ENCODE measurements at regions not wholly inside any gene's neighbourhood (a gene's known extent, or its start where the extent isn't known, plus 50 kb on each side); places are given as distances from the start of the nearest gene placed in this dataset.

DNA sequence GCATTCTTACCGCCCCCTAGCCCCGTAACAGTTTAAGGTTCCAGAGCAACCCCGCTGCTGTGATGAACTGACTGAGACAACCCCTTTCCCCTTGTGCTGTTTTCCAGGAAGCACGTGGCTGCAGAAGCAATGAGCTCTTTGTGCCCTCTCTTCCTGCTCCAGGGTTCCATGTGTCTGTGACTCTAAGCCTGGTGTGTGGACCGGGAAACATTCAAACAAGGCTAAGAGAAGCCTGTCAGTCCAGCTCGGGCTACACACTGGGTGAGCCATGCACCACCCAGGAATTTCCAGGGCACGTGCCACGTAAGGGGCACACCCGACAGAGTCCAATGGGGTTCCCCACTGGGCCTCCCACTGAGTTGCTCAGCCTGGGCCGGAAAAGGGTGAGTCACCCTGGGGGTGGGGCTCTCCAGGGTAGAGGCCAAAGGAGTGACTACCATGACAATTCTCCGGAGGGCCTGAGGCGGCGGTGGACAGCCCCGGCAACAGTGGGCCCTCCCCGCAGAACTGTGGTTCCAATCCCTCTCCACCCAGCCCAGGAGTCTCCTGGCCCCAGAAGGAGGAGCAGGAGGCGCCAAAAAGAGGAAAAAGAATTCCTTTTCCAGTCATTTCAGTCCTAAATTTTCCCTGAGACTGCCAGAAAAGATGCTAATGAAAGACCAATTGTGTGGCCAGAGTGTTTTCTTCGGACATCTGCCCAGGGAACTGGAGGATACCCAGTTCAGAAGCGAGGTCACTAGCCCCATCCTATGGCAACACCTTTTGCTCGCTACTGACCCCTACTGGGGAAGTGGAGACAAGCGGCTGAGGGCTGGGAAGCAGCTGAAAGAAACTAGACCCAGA, 157.8 kb upstream of the SLC1A4 start:
- peak; percentile 26 for DNase-seq

DNA sequence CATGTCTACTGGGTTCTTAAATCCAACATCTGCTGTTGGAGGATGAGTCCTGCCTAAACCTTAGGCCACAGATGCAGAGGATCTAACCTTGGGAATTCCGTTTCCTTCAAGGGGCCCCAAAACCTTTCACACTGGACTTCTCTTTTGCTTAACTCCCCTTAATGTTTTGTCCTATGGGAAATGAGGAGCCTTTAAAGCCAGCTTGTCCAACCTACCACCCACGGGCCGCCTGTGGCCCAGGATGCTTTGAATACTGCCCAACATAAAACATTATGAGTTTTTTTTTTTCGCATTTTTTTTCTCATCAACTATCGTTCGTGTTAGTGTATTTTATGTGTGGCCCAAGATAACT, 157.2 kb upstream of the SLC1A4 start:
- DNase-seq: no peak

DNA sequence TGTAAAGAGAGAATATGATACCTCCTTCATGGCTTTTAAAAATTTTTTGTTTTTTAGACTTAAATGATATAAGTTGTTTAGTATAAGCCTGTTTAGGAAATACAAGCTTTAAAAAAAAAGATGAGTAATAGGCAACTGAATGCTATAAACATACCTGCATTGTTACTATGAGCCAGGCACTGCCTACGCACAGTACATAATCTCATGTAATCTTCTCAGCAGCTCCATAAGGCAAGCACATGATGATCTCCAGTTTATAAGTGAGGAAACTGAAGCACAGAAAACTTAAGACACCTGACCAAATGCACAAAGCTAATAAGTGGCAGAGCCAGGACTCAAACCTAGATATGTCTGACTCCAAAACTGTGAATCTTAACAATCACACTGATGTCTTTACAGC, 156.3 kb upstream of the SLC1A4 start:
- no peak for DNase-seq

DNA sequence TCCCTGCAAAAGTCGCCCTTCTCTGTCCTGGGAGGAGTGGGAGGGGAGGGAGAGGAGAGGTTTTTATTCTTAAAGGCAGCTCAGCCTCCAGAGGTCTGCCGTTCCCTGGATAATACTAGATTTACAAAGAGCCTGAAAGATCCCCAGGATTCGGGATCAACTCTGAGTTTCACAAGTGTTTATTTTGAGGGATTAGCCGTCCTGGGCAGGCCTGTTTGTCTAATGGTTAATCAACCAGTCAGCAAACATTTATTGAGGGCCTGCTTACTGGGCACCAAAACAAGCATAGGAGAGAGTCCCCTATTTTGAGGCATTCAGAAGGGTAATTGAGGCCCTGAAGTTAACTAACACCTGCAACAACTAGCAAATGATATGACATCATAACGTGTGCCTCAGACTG, 152.6 kb upstream of the SLC1A4 start:
- DNase-seq: no peak

DNA sequence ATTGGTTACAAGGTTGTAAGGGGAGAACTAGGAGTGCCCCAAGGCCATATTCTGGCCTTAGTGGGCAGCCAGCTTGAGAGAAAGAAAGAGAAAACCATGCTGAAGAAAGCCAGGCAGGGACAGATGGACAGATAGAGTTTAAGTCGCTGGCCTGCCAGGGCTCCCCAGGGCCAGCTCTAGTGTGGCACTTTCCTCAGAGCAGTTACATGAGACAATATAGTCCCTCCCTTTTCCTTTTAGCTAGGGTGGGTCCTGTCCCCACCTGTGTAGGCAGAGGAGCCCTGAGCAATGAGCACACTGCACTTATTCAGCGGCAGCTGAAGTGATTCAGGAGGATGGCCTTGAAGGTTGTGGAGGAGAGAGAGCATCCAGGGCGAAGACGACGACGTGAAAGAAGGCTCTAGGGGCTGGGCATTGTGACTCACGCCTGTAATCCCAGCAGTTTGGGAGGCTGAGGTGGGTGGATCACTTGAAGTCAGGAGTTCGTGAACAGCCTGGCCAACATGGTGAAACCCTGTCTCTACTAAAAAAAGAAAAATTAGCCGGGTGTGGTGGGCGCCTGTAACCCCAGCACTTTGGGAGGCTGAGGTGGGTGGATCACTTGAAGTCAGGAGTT, 152.0 kb upstream of the SLC1A4 start:
- no peak for DNase-seq

DNA sequence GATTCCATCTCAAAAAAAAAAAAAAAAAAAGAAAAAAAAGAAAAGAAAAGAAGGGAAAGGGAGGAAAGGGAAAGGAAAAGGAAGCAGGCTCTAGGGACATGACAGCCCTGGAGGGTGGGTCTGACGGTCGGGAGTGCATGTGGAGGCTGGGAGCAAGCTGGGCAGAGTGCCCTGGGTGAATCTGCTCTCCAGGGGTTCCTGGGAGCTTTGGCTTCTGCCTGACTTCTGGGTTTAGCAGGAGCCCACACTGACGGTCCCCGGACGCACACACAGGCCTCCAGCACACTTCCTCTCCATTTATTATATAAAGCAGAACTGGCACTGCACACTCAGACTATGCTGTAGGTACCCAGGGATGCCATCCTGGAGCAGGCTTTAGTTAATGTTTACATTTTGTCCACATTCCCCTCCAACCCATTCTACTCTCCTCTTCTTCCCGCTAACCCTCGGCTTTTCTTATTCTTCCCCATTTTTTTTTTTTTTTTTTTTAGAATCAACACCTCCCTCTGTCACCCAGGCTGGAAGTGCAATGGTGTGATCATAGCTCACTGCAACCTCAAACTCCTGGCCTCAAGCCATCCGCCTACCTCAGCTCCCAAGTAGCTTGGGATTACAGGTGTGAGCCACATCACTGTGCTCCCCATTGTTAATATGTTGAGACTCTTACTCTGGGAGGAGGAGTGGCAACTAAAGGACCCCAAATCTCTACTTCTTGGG, 151.1 kb upstream of the SLC1A4 start:
- no peak for DNase-seq

DNA sequence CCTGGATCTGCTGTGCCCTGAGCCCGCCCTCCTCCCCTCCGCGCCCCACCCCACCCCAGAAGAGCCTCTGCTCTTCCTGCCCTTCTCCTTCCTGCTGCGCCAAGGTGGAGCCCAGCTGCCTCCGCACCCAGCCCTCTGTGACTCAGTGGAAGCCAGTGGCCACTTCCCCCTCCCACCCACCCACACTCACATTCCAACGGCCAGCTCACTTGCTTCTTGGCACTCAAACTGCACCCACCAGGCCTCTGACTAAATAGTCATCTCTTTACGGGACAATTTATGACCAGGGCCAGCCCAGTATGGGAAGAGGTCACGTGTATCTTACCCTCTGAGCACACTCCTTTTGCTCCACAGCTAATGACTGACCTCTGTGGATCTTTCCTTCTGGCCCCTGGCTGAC, 150.4 kb upstream of the SLC1A4 start:
- DNase-seq: no peak

DNA sequence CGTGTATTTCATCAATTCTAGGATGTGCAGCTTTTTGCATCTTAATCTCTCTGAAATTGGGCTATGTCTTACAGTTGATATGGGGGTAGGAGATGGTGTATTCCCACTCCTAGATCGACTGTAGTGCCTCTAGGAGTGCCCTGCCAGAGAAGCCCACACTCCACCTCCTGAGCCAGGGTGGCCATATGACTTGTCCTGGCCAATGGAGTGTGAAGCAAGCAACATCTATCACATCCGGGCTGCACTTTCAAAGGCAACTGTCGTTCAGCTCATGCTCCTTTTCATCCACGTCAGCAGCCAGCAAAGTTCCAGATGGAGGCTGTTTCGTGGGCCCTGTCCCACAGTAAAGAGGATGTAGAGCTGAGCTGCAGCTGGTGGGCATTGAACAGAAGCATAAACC, 149.4 kb upstream of the SLC1A4 start:
- DNase-seq: no peak

DNA sequence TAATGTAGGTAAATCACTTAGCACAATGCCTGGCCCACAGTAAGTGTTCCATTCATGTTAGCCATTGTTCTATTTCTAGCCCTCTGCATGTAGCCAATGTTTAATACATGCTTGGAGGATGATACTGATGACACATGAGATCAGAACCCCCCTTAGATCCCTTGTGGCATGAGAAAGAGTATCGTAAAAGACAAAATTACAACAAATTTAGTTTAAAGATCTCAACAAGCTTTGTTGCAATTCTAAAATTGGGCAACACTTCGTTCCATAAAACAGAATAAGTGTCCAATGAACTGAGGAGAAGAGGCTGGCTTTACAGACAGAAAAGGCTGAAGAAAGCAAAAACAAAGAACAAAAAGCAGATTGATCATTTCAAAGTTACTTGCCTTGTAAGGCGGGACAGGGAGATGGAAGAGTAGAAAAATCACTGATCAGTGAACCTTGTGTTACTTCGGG, 148.7 kb upstream of the SLC1A4 start:
- no peak for DNase-seq

DNA sequence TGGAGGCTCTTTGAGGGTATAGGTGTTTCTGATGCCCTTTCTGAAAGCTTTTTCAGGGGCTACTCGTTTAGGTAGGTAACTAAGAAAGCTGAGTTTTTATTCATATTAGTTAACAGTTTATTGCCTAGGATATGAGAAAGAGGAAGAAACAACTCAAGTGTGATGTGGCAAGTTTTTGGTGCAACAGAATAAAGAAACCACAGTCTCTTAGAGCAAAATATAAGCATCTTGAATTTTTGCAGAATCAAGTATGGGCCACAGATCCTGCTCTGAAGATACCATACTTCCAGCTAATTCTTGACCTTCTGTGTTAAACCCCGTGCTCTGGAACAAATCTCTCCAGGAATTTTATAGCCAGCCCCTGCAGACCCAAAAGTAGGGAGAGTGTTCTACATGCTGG, 147.7 kb upstream of the SLC1A4 start:
- no peak for DNase-seq

DNA sequence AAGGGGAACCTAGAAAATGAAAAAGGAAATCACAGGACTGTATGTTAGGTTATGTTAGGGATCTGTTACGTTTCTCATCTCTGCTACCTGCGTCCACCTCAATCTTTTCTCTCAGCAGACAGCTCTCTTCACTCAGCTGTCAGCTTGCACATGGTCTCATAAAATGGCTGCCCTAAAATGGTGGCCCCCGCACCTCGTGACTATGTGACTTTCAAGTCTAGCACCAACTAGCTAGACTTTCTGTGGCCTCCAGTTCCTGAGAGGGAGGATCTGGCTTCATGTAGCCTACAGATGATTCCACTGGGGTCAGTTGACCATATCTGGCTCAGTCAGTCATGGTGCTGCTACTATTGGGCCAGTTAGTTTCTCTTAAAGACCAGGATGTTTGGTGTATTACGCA, 147.2 kb upstream of the SLC1A4 start:
- no peak for DNase-seq

DNA sequence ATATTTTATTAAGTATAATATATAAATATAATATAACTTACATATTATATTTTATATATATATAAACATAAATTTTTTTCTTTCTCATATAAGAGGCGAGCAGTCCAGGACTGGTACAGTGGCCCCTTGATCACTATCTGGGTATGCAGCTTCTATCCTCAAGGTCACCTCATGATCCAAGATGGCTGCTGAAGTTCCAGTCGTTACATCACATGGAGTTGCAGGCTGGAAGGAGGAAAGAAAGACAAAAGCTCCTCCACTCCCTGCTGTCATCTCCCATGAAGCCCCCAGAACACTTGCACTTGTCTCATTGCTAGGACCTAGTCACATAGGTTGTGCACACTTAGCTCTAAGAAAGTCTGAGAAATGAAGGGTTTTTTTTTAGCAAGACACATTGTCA, 145.1 kb upstream of the SLC1A4 start:
- no peak for DNase-seq

DNA sequence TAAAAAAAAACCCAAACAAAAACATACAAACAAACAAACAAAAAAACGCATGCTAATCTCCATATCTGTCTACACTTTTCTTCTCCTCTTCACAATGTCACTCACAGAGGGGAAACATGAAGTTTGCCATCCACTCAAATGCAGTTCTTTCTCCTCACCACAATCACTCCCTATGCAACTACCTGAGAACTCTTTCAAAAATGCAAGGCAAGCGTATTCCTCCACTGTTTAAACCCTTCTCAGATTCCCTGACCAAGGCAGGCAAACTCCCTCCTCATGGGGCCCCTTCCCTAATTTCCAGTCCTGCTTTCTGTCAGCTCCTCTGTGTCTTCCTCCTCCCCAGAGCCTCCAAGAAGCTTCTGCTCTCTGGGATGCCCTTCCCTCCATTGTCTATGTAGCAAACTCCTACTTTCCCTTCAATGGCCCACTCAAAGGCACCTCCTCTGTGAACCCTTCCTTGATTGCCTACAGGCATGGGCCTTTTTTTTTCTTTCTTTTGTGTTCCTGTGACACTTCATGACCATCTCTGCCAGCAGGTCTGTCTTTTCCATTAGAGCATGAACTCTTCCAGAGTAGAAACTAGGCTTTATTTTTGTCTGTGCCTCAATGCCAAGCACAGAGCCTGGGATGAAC, 143.8 kb upstream of the SLC1A4 start:
- no peak for DNase-seq

DNA sequence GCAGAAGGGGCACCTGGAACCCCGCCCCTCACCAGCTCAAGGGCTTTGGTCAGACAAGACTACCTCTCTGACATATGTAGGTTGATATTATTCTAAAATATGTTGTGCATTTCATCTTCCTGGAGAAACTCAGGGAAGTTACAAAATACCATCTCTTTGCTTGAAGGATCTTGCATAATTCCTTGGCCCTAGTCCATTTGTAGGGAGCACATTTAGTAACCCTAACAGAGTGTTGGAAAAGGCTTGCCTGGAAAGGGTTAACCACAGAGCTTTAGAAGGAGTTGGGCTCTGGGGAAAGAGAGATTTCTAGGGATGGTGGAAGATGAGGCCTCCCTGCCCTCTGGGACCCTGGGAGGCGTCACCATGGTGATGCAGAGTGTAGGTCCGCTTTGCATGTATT, 143.0 kb upstream of the SLC1A4 start:
- no peak for DNase-seq

DNA sequence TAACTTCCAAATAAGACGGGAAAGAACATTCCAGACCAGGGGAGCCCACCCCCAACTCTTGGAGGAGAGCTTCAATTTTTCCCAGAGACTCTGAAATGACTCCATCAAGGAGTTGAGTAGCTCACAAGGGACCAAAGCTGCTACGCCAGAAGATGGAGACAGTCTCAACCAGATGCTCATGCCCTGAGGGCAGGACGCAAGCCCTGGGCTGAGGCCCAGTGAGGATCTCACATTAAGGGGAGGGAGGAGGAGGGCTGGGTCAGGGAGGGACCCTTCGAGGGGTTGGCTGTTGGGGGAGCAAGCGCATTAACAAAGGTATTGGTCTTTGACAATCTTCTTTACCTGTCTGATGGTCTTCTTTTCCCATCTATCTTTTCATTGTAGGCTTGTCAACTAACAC, 141.3 kb upstream of the SLC1A4 start:
- no peak for DNase-seq

DNA sequence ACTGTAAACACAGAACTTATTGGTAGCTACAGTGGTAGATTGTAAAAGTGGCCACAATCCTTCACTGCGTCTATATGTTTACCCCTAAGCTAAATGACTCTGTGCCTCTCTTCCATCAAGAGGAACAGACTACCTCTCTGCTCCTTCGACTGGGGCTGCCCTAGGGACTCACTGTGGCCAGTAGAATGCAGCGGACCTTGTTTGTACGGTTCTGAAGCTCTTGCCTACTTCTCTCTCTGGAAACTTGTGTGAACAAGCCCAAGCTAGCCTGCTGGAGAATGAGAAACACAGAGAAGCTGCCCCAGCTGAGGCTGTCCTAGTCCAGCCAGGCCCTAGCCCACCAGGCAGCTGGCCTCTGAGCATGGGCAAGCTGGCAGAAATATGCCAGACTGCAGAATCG, 140.8 kb upstream of the SLC1A4 start:
- no peak for DNase-seq

DNA sequence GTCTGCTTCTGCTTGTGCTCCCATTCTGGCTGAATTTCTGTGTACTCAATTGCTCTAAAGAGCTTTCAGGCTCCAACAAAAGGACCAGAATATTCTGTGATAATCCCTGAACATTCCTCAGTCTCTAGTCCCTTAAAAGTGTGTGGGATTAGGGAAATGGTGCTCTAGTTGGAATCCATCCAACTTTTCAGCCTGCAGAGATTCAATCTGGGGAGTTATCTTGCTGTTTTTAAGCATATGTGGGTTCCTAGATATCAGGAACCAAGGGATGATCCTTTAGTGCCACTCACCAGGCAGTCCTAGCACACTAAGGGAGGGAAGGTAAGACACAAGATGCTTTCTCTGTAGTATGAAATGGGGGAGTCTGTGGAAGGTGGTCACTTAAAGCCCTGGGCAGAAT, 140.3 kb upstream of the SLC1A4 start:
- no peak for DNase-seq

DNA sequence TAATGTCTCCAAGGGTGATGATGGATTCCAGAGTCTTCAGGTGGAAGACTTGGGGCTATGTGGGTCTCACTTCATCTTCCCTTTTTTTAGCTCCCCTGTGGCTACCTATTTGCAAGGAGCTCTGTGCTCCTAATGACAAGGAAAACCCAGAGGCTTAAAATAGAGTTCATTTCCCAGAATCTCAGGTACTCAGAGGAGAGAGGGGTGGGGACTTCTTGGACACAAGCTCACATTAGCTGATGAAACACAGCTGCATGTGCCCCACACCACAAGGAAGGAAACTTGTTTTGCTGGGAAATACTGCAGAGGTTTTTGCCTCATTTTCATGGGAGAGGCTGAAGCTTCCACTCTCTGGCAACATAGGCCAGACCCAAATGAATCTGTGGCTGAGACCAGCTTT, 138.6 kb upstream of the SLC1A4 start:
- no peak for DNase-seq

DNA sequence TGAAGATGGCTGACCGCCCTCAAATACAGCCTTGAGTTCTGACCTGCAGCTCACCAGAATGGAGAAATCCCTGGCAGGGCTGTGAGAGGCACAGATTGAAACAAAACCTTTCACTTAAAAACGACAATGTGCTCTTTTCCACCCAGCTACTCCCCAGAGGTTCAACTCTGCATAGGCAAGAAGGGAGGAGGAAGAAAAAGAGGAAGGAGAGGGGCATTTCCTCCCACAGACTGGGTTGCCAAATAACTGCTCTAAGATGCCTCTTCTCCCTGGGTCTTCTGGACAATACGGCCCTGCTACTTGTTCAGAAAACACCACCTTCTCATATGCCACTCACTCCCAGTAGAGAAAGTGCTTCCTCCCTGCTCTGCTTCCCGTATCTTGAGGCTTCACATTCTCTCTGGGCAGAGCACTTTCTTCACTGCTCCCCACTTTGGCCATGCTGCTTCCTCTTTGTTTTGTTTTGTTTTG, 136.4 kb upstream of the SLC1A4 start:
- DNase-seq: no peak

DNA sequence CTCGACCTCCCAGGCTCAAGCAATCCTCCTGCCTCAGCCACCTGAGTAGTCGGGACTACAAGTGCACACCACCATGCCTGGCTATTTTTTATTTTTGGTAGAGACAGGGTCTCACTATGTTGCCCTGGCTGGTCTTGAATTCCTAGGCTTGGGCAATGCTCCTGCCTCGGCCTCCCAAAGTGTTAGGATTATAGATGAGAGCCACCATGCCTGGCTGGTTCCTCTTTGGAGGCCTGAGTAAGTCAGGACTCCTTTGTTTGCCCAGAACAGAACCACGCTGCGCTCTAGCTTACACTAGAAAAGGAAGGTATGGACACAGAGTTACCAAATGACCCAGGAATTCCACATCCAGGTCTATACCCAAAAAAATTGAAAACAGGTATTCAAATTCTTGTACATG, 135.9 kb upstream of the SLC1A4 start:
- DNase-seq: no peak

DNA sequence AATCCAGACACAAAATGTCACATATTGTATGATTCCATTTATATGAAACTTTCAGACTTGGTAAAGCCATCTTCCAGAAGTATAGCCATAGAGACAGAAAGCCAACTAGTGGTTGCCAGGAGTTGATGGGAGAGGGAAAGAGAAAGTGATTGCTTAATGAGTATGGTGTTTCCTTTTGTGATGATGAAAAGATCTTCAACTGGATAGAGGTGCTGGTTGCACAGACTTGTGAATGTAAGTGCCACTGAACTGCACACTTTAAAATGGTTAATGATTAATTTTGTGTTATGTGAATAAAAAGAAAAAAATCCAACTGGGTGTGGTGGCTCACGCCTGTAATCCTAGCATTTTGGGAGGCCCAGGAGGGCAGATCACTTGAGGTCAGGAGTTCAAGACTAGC, 135.3 kb upstream of the SLC1A4 start:
- no peak for DNase-seq

DNA sequence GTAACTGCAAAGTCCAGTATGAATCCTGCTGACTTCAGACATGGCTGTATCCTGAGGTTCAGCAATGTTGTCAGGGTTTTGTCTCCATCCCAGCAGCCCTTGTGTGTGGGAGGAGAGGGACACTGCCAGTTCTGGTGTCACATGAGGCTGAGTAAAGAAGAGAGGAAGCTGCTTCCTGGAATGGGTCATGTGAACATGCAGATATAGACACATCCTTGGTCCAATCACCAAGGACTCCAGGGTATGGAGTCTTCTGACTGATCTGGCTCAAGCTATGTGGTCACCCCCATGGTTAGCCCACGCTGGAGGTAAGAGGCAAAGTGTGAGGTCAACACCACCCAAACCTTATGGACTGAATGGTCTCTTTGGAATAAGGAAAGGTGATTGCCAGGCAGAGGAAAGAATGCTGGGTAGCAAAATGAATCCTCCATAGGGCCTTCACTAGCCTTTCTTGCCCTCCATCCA, 134.4 kb upstream of the SLC1A4 start:
- DNase-seq: no peak
